ENCODE measurements at regions not wholly inside any gene's neighbourhood (a gene's known extent, or its start where the extent isn't known, plus 50 kb on each side); places are given as distances from the start of the nearest gene placed in this dataset.

DNA sequence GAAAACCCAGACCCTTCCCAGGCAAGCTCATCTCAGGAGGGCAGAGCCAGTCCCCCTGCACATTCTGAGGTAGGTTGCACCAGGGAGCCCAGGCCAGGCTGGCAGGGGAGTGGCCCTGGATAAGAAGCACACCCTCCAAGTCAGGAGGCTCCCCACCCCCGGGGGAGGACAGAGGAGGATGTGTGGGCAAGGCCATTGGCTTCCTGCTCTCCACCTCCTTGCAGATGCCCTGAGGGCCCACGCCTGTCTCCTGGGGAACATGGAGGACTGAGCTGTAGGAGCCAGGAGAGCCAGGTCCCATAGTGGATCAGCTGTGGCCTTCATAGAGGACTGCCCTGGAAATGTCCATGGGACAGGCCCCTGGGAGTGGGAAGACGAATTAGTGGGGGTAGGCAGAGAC lies 126.7 kb downstream of the IRF8 start:
- Histone ChIP-seq H3K27me3 (ENCODE audit: control insufficient read depth in 2 of 2, insufficient read depth in 2 of 2, low read length in 2 of 2) (no peaks in the 10 kb centered on the region), H3K9me3 (replicated peaks; ENCODE audit: control insufficient read depth, insufficient read depth, low read length) (no peaks in the 10 kb centered on the region), H3K4me2 (ENCODE audit: insufficient read depth, low read length) (no peak overlapping the region), H3K4me3 (replicated peaks in 1 of 3; ENCODE audit: insufficient read depth in 1 of 3, low read depth in 1 of 3, low read length in 3 of 3) (no peak overlapping the region), H3K9ac (replicated peaks; ENCODE audit: extremely low read depth, insufficient read depth, low read length) (no peak overlapping the region), H3K9me1 (replicated peaks; ENCODE audit: control insufficient read depth, extremely low read depth, insufficient read depth, low read length) (no peaks in the 10 kb centered on the region), H4K20me1 (replicated peaks; ENCODE audit: control insufficient read depth, extremely low read depth, insufficient read depth, low read length) (no peaks in the 10 kb centered on the region), H2AFZ (ENCODE audit: low read depth, low read length) (no peak overlapping the region), H3K36me3 (ENCODE audit: control insufficient read depth in 2 of 2, extremely low read depth in 1 of 2, insufficient read depth in 2 of 2, low read length in 2 of 2) (no peaks in the 10 kb centered on the region), H3K27ac (ENCODE audit: insufficient read depth, low read depth, low read length) (no peak overlapping the region), H3K4me1 (ENCODE audit: control insufficient read depth, extremely low read depth, insufficient read depth, low read length) (no peaks in the 10 kb centered on the region), H3K79me2 (ENCODE audit: control insufficient read depth, insufficient read depth, low read length) (no peaks in the 10 kb centered on the region)
- ChIA-PET POLR2A (no interaction called here), CTCF (interaction anchor here (0.8 to 1.5 kb wide), 3 partner anchors 10 to 204 kb away, joined by 3 to 5 read pairs (median 4); no protein-coding TSS in a partner anchor)
- TF ChIP-seq POLR2A (IDR thresholded peaks at IDR 0.05; ENCODE audit: low read depth, low read length): no peak
- intact Hi-C loops (cut with micrococcal nuclease): no loop called here
- FAIRE-seq (no peak), DNase-seq (ENCODE audit: low read depth, low spot score) (no peak)
- dilution Hi-C loops (cut with MboI; ENCODE audit: extremely low pct_ligation_motif_present, low sequenced_read_pairs): no loop called here
- no TSS peak for BruUV-seq (replicated peaks)

DNA sequence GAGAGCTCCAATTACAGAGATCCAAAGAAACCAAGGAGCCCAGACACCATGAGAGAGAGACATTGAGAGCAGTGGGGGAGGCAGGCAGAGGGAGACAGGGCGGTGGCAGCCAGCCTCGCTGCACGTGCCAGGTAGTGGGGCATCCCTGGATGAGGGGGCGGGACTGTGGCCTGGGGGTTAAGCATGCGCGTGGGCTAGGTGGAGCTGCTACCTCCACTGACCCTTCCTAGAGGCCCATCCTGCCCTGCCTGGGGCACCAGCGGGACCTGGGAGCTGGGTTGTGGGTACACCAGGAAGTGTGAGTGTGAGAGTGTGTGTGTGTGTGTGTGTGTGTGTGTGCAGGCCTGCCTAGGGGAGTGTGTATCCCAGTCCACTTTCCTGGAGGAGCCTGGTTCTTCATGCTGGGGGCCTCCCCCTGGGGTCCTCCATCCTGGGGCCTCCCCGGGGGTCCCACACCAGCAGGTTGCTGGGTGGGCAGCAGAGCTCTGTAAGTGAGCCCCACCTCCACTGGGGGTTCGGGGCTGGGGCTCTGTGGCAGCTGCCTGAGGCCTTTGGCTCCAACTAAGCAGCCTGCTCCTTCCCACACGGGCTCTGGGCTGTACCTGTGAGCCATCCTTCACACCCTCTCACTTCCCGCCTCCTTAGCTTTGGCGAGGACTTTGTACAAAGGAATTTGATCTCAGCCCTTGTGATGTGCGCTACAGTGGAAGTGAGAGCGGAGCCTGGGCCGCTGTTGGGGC lies 127.4 kb downstream of the IRF8 start:
- H3K27me3 ChIP-seq (ENCODE audit: control insufficient read depth in 2 of 2, insufficient read depth in 2 of 2, low read length in 2 of 2): no peaks in the 10 kb centered on the region
- H3K4me3 ChIP-seq (replicated peaks in 1 of 3; ENCODE audit: insufficient read depth in 1 of 3, low read depth in 1 of 3, low read length in 3 of 3): no peak overlapping the region
- FAIRE-seq (no peak), DNase-seq (ENCODE audit: low read depth, low spot score) (no peak)
- BruUV-seq (replicated peaks): no TSS peak
- H2AFZ ChIP-seq (ENCODE audit: low read depth, low read length): no peak overlapping the region
- intact Hi-C loops (cut with micrococcal nuclease) (no loop called here), dilution Hi-C loops (cut with MboI; ENCODE audit: extremely low pct_ligation_motif_present, low sequenced_read_pairs) (no loop called here)
- H3K27ac ChIP-seq (ENCODE audit: insufficient read depth, low read depth, low read length): no peak overlapping the region
- H3K4me2 ChIP-seq (ENCODE audit: insufficient read depth, low read length): no peak overlapping the region
- no peaks in the 10 kb centered on the region for H3K79me2 ChIP-seq (ENCODE audit: control insufficient read depth, insufficient read depth, low read length)
- no peak overlapping the region for H3K9ac ChIP-seq (replicated peaks; ENCODE audit: extremely low read depth, insufficient read depth, low read length)
- H3K4me1 ChIP-seq (ENCODE audit: control insufficient read depth, extremely low read depth, insufficient read depth, low read length): no peaks in the 10 kb centered on the region
- no peaks in the 10 kb centered on the region for H3K9me1 ChIP-seq (replicated peaks; ENCODE audit: control insufficient read depth, extremely low read depth, insufficient read depth, low read length)
- no peaks in the 10 kb centered on the region for H3K36me3 ChIP-seq (ENCODE audit: control insufficient read depth in 2 of 2, extremely low read depth in 1 of 2, insufficient read depth in 2 of 2, low read length in 2 of 2)
- CTCF ChIA-PET: interaction anchor here (1.3 to 1.5 kb wide), 2 partner anchors 18 to 205 kb away, joined by 3 to 5 read pairs; no protein-coding TSS in a partner anchor
- TF ChIP-seq GATA2 (IDR thresholded peaks at IDR 0.05; ENCODE audit: insufficient read depth, insufficient read length, low read depth, low read length) (no peak), POLR2AphosphoS5 (IDR thresholded peaks at IDR 0.05; ENCODE audit: insufficient read depth, low read depth, low read length) (no peak), MYC (IDR thresholded peaks at IDR 0.05; ENCODE audit: low read depth, low read length) (no peak), JUN (IDR thresholded peaks at IDR 0.05; ENCODE audit: borderline replicate concordance, insufficient read depth, insufficient read length, low read depth) (no peak), MAX (IDR thresholded peaks at IDR 0.05; ENCODE audit: insufficient read depth, insufficient read length) (no peak), POLR2A (IDR thresholded peaks at IDR 0.05; ENCODE audit: low read depth, low read length) (no peak), EZH2 (IDR thresholded peaks at IDR 0.05; ENCODE audit: borderline replicate concordance, low read depth, low read length, severe bottlenecking) (no peak), FOS (IDR thresholded peaks at IDR 0.05; ENCODE audit: borderline replicate concordance, insufficient read depth, low read length) (no peak)
- TF ChIP-seq, protein P1, sequence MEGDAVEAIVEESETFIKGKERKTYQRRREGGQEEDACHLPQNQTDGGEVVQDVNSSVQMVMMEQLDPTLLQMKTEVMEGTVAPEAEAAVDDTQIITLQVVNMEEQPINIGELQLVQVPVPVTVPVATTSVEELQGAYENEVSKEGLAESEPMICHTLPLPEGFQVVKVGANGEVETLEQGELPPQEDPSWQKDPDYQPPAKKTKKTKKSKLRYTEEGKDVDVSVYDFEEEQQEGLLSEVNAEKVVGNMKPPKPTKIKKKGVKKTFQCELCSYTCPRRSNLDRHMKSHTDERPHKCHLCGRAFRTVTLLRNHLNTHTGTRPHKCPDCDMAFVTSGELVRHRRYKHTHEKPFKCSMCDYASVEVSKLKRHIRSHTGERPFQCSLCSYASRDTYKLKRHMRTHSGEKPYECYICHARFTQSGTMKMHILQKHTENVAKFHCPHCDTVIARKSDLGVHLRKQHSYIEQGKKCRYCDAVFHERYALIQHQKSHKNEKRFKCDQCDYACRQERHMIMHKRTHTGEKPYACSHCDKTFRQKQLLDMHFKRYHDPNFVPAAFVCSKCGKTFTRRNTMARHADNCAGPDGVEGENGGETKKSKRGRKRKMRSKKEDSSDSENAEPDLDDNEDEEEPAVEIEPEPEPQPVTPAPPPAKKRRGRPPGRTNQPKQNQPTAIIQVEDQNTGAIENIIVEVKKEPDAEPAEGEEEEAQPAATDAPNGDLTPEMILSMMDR (IDR thresholded peaks at IDR 0.05; ENCODE audit: extremely low read depth in 1 of 2, insufficient read depth in 1 of 2, low read depth in 1 of 2, low read length in 2 of 2): no peak
- no peaks in the 10 kb centered on the region for H3K9me3 ChIP-seq (replicated peaks; ENCODE audit: control insufficient read depth, insufficient read depth, low read length)
- POLR2A ChIA-PET: no interaction called here
- H4K20me1 ChIP-seq (replicated peaks; ENCODE audit: control insufficient read depth, extremely low read depth, insufficient read depth, low read length): no peaks in the 10 kb centered on the region

All from endothelial cell of umbilical vein (primary cell).